Keratinocyte (primary cell): ENCODE measurements at regions not wholly inside any gene's neighbourhood (a gene's known extent, or its start where the extent isn't known, plus 50 kb on each side); places are given as distances from the start of the nearest gene placed in this dataset.

ENCODE experiments used
- DNase-seq: peaks from one replicate; pipeline ENCODE4 v3.0.0-alpha.2; 2011; ENCODE audit warnings: low read depth, missing footprints, low spot score
- FAIRE-seq: peaks from 2 replicates; lab custom pipeline; 2011; peaks lifted over from hg19 to GRCh38; lab: Jason Lieb, UNC
- H2AFZ ChIP-seq: 2 replicates; pipeline ENCODE4 v1.6.0; 2012; ENCODE audit warnings: low read length, control low read depth, inconsistent platforms; ENCODE audit not compliant: control insufficient read depth
- H3K27ac ChIP-seq: 2 replicates; pipeline ENCODE4 v1.5.1; 2011; ENCODE audit warnings: low read length; ENCODE audit not compliant: control insufficient read depth, insufficient read depth
- H3K27me3 ChIP-seq: 3 replicates; pipeline ENCODE4 v1.6.0; 2011; ENCODE audit warnings: low read length; ENCODE audit not compliant: control insufficient read depth, insufficient read depth; ENCODE audit errors: extremely low read depth
- H3K36me3 ChIP-seq, 2 experiments: 2 replicates in 1 of 2; 3 replicates in 1 of 2; pipeline ENCODE4 v1.5.1; 2011; ENCODE audit warnings: low read length in 2 of 2, mild to moderate bottlenecking in 1 of 2; ENCODE audit not compliant: control insufficient read depth in 2 of 2, insufficient read depth in 2 of 2; ENCODE audit errors: extremely low read depth in 1 of 2
- H3K4me1 ChIP-seq: 3 replicates; pipeline ENCODE4 v1.5.1; 2011; ENCODE audit warnings: low read length; ENCODE audit not compliant: control insufficient read depth, insufficient read depth; ENCODE audit errors: extremely low read depth
- H3K4me2 ChIP-seq: 3 replicates; pipeline ENCODE4 v1.6.0; 2011; ENCODE audit warnings: low read depth, low read length; ENCODE audit not compliant: control insufficient read depth, insufficient read depth; ENCODE audit errors: extremely low read depth
- H3K4me3 ChIP-seq, 3 experiments: fragments of 200-600 bp in 1 of 3; sonication (generic) in 1 of 3; 2 replicates in 2 of 3; 3 replicates in 1 of 3; pipeline ENCODE4 v1.5.1; 2011 to 2016; ENCODE audit warnings: low read length in 3 of 3, mild to moderate bottlenecking in 3 of 3, control low read depth in 2 of 3, inconsistent platforms in 1 of 3, low read depth in 1 of 3, mixed read lengths in 1 of 3, mixed run types in 1 of 3, moderate library complexity in 1 of 3; ENCODE audit not compliant: control insufficient read depth in 2 of 3, insufficient read depth in 2 of 3; ENCODE audit errors: extremely low read depth in 1 of 3
- H3K79me2 ChIP-seq: 2 replicates; pipeline ENCODE4 v1.6.0; 2012; ENCODE audit warnings: low read length; ENCODE audit not compliant: control insufficient read depth, insufficient read depth
- H3K9ac ChIP-seq: 3 replicates; pipeline ENCODE4 v1.6.0; 2011; ENCODE audit warnings: low read length; ENCODE audit not compliant: control insufficient read depth, insufficient read depth; ENCODE audit errors: extremely low read depth
- H3K9me1 ChIP-seq: 3 replicates; pipeline ENCODE4 v1.6.0; 2011; ENCODE audit warnings: low read length; ENCODE audit not compliant: control insufficient read depth, insufficient read depth; ENCODE audit errors: extremely low read depth
- H3K9me3 ChIP-seq: 2 replicates; pipeline ENCODE4 v1.5.1; 2012; ENCODE audit warnings: low read depth, low read length; ENCODE audit not compliant: control insufficient read depth
- H4K20me1 ChIP-seq: 3 replicates; pipeline ENCODE4 v1.6.0; 2011; ENCODE audit warnings: low read length; ENCODE audit not compliant: control insufficient read depth, insufficient read depth; ENCODE audit errors: extremely low read depth
- CTCF ChIP-seq, 3 experiments: IDR thresholded peaks in 1 of 3; conservative IDR thresholded peaks in 1 of 3; optimal IDR thresholded peaks in 1 of 3; 2 replicates in 2 of 3; 3 replicates in 1 of 3; pipeline versions ENCODE3 to v1.5.1; 2011; ENCODE audit warnings: low read length in 3 of 3, mild to moderate bottlenecking in 3 of 3, moderate library complexity in 2 of 3, control low read depth in 1 of 3, inconsistent platforms in 1 of 3; ENCODE audit not compliant: insufficient read depth in 2 of 3; ENCODE audit errors: extremely low read depth in 1 of 3
- EZH2 ChIP-seq: IDR thresholded peaks from one replicate; pipeline ENCODE4 v1.6.1; 2012; ENCODE audit warnings: inconsistent platforms, mild to moderate bottlenecking, low read length, moderate library complexity
- dilution Hi-C: fragments of 300-500 bp; cut with MboI; formaldehyde crosslinking; loops from one replicate; pipeline ENCODE4 v1.7.0; 2020; ENCODE audit warnings: low sequenced_read_pairs; ENCODE audit not compliant: extremely low pct_ligation_motif_present

GRCh38 chr4:141429933-141430332 lies 206.4 kb upstream of the IL15 start:
- Histone ChIP-seq H3K4me3 (no peak overlapping the region), H3K4me1 (no peaks in the 10 kb centered on the region), H3K9me3 (no peaks in the 10 kb centered on the region), H3K27me3 (no peaks in the 10 kb centered on the region), H3K79me2 (no peaks in the 10 kb centered on the region), H3K4me2 (no peak overlapping the region), H3K36me3 (no peaks in the 10 kb centered on the region), H3K9me1 (no peaks in the 10 kb centered on the region), H2AFZ (no peak overlapping the region), H4K20me1 (no peaks in the 10 kb centered on the region), H3K27ac (no peak overlapping the region), H3K9ac (no peak overlapping the region)
- TF ChIP-seq CTCF (optimal IDR thresholded peaks at IDR 0.05 in 1 of 3, IDR thresholded peaks at IDR 0.05 in 1 of 3, conservative IDR thresholded peaks at IDR 0.05 in 1 of 3; ENCODE audit: extremely low read depth in 1 of 3, insufficient read depth in 2 of 3, low read length in 3 of 3) = no peak
- TF ChIP-seq EZH2 = no peak
- FAIRE-seq (no peak), DNase-seq (no peak)
- dilution Hi-C loops = no loop called here

GRCh38 chr4:141430686-141431085 lies 205.7 kb upstream of the IL15 start:
- dilution Hi-C loops = no loop called here
- Histone ChIP-seq H3K4me3 (no peak overlapping the region), H3K4me1 (no peaks in the 10 kb centered on the region), H3K36me3 (no peaks in the 10 kb centered on the region), H3K27ac (no peak overlapping the region), H3K9me3 (no peaks in the 10 kb centered on the region), H3K9me1 (no peaks in the 10 kb centered on the region), H4K20me1 (no peaks in the 10 kb centered on the region), H3K4me2 (no peak overlapping the region), H3K9ac (no peak overlapping the region), H3K79me2 (no peaks in the 10 kb centered on the region), H2AFZ (no peak overlapping the region), H3K27me3 (no peaks in the 10 kb centered on the region)
- no peak for TF ChIP-seq EZH2
- no peak for TF ChIP-seq CTCF (optimal IDR thresholded peaks at IDR 0.05 in 1 of 3, IDR thresholded peaks at IDR 0.05 in 1 of 3, conservative IDR thresholded peaks at IDR 0.05 in 1 of 3; ENCODE audit: extremely low read depth in 1 of 3, insufficient read depth in 2 of 3, low read length in 3 of 3)
- FAIRE-seq (no peak), DNase-seq (no peak)
